Panc1 (cell line): ENCODE measurements at regions not wholly inside any gene's neighbourhood (a gene's known extent, or its start where the extent isn't known, plus 50 kb on each side); places are given as distances from the start of the nearest gene placed in this dataset.

Experiments
- ATAC-seq: fragments of 200-7000 bp; cut with Tn5 transposase; 2 replicates; pipeline ENCODE4 v1.9.1; 2020; ENCODE audit warnings: mild to moderate bottlenecking, moderate library complexity
- BruUV-seq: library from RNA; stranded (reverse); fragments of 400-500 nt; replicated peaks from 2 replicates; lab custom pipeline; 2021; lab: Mats Ljungman, UMichigan
- CTCF ChIA-PET: fragments of 300-600 bp; sonication (Branson Sonifier 250); formaldehyde crosslinking; loops from one replicate; lab custom pipeline; 2022; ENCODE audit warnings: antibody characterized with exemption; lab: Charles Lee
- POLR2A ChIA-PET: fragments of 300-600 bp; sonication (Branson Sonifier 250); formaldehyde crosslinking; loops from one replicate; lab custom pipeline; 2022; ENCODE audit warnings: antibody characterized with exemption; lab: Charles Lee
- DNase-seq: peaks from one replicate; pipeline ENCODE4 v3.0.0-alpha.2; 2010; ENCODE audit warnings: low read depth, low spot score
- H3K27ac ChIP-seq: 2 replicates; pipeline ENCODE4 v1.5.1; 2011; ENCODE audit warnings: mild to moderate bottlenecking, low read length, inconsistent platforms
- H3K27me3 ChIP-seq: fragments of 200-500 bp; sonication (Bioruptor generic); 2 replicates; pipeline ENCODE4 v1.6.0; 2014; ENCODE audit warnings: low read length, inconsistent platforms; ENCODE audit not compliant: control insufficient read depth, insufficient read depth
- H3K36me3 ChIP-seq: fragments of 200-500 bp; sonication (Bioruptor generic); 2 replicates; pipeline ENCODE4 v1.5.1; 2014; ENCODE audit warnings: inconsistent platforms, mild to moderate bottlenecking, low read length, moderate library complexity; ENCODE audit not compliant: control insufficient read depth, insufficient read depth
- H3K4me1 ChIP-seq: 2 replicates; pipeline ENCODE4 v1.5.1; 2011; ENCODE audit warnings: inconsistent platforms, mild to moderate bottlenecking, low read length, moderate library complexity; ENCODE audit not compliant: control insufficient read depth, insufficient read depth
- H3K4me3 ChIP-seq, 2 experiments: 2 replicates each; pipeline ENCODE4 v1.5.1; 2011 to 2012; ENCODE audit warnings: low read depth in 2 of 2, low read length in 2 of 2, mild to moderate bottlenecking in 2 of 2, inconsistent platforms in 1 of 2, moderate library complexity in 1 of 2
- H3K9me3 ChIP-seq: fragments of 200-500 bp; sonication (Bioruptor generic); 2 replicates; pipeline ENCODE4 v1.5.1; 2014; ENCODE audit warnings: low read depth, mild to moderate bottlenecking, inconsistent platforms, low read length, moderate library complexity; ENCODE audit not compliant: control insufficient read depth, insufficient read depth
- POLR2AphosphoS5 ChIP-seq: IDR thresholded peaks from 2 replicates; pipeline ENCODE4 v1.6.1; 2012; ENCODE audit warnings: mild to moderate bottlenecking, low read depth, low read length, moderate library complexity
- SIN3A ChIP-seq: IDR thresholded peaks from 2 replicates; pipeline ENCODE4 v1.6.1; 2012; ENCODE audit warnings: low read depth, mild to moderate bottlenecking, low read length, moderate library complexity, borderline replicate concordance; ENCODE audit not compliant: insufficient read depth
- TCF7L2 ChIP-seq: IDR thresholded peaks from 2 replicates; pipeline ENCODE4 v1.6.1; 2011; ENCODE audit warnings: mild to moderate bottlenecking, low read depth, low read length, inconsistent platforms
- in situ Hi-C: cut with HindIII; loops from 2 replicates; pipeline ENCODE4 v1.10.0; 2016; ENCODE audit warnings: low sequenced_read_pairs, low pct_unique_long_range_greater_than_20kb
- intact Hi-C: fragments of 100-400 bp; cut with micrococcal nuclease; formaldehyde crosslinking; loops from one replicate; pipeline ENCODE4 v1.10.0; 2022; ENCODE audit not compliant: unreplicated experiment
- TF ChIP-seq, protein P1 (sequence below), 2 experiments: IDR thresholded peaks; 2 replicates each; pipeline ENCODE4 v1.6.1; 2011 to 2012; ENCODE audit warnings: low read depth in 2 of 2, control low read depth in 1 of 2, low read length in 1 of 2, mild to moderate bottlenecking in 1 of 2, moderate library complexity in 1 of 2; ENCODE audit not compliant: insufficient read depth in 1 of 2
- TF ChIP-seq, protein P2 (sequence below): fragments of 450-650 bp; IDR thresholded peaks from 2 replicates; pipeline ENCODE4 v1.5.1; 2017; ENCODE audit warnings: mild to moderate bottlenecking

DNA sequence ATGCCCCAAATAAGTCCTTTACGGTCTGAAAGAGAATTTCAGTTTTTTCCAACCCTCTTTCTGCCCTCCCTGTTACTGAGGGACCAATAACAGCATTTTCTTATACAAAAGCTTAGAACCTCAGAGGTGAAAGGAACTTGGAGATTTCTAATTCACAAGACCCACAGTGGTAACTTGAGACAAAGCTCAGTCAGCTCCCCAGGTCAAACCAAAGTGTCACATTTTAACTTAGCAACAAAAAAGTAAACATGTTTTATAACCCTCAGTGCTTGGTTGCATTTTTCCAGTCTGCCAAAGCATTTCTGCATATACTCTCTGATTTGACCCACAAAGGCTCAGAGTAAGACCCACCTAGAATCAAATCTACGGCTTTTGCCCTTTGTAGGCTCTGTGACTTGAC, 415.2 kb downstream of the VRK1 start:
- intact Hi-C loops (no loop called here), in situ Hi-C loops (no loop called here)
- H3K4me1 ChIP-seq: no peaks in the 10 kb centered on the region
- peaks cover 4% of the 10 kb centered on the region; the same call in 1 of the 2 replicates for H3K27me3 ChIP-seq
- no peak for ATAC-seq
- TF ChIP-seq SIN3A (no peak), POLR2AphosphoS5 (no peak), TCF7L2 (no peak)
- TF ChIP-seq, protein P1, sequence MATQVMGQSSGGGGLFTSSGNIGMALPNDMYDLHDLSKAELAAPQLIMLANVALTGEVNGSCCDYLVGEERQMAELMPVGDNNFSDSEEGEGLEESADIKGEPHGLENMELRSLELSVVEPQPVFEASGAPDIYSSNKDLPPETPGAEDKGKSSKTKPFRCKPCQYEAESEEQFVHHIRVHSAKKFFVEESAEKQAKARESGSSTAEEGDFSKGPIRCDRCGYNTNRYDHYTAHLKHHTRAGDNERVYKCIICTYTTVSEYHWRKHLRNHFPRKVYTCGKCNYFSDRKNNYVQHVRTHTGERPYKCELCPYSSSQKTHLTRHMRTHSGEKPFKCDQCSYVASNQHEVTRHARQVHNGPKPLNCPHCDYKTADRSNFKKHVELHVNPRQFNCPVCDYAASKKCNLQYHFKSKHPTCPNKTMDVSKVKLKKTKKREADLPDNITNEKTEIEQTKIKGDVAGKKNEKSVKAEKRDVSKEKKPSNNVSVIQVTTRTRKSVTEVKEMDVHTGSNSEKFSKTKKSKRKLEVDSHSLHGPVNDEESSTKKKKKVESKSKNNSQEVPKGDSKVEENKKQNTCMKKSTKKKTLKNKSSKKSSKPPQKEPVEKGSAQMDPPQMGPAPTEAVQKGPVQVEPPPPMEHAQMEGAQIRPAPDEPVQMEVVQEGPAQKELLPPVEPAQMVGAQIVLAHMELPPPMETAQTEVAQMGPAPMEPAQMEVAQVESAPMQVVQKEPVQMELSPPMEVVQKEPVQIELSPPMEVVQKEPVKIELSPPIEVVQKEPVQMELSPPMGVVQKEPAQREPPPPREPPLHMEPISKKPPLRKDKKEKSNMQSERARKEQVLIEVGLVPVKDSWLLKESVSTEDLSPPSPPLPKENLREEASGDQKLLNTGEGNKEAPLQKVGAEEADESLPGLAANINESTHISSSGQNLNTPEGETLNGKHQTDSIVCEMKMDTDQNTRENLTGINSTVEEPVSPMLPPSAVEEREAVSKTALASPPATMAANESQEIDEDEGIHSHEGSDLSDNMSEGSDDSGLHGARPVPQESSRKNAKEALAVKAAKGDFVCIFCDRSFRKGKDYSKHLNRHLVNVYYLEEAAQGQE (IDR thresholded peaks at IDR 0.05; ENCODE audit: insufficient read depth in 1 of 2, low read depth in 2 of 2, low read length in 1 of 2): no peak
- TF ChIP-seq, protein P2, sequence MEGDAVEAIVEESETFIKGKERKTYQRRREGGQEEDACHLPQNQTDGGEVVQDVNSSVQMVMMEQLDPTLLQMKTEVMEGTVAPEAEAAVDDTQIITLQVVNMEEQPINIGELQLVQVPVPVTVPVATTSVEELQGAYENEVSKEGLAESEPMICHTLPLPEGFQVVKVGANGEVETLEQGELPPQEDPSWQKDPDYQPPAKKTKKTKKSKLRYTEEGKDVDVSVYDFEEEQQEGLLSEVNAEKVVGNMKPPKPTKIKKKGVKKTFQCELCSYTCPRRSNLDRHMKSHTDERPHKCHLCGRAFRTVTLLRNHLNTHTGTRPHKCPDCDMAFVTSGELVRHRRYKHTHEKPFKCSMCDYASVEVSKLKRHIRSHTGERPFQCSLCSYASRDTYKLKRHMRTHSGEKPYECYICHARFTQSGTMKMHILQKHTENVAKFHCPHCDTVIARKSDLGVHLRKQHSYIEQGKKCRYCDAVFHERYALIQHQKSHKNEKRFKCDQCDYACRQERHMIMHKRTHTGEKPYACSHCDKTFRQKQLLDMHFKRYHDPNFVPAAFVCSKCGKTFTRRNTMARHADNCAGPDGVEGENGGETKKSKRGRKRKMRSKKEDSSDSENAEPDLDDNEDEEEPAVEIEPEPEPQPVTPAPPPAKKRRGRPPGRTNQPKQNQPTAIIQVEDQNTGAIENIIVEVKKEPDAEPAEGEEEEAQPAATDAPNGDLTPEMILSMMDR: no peak
- H3K27ac ChIP-seq: no peak overlapping the region
- CTCF ChIA-PET: no interaction called here
- H3K9me3 ChIP-seq: no peaks in the 10 kb centered on the region
- DNase-seq: no peak
- H3K4me3 ChIP-seq: no peak overlapping the region
- H3K36me3 ChIP-seq: no peaks in the 10 kb centered on the region
- no TSS peak for BruUV-seq
- POLR2A ChIA-PET: no interaction called here

DNA sequence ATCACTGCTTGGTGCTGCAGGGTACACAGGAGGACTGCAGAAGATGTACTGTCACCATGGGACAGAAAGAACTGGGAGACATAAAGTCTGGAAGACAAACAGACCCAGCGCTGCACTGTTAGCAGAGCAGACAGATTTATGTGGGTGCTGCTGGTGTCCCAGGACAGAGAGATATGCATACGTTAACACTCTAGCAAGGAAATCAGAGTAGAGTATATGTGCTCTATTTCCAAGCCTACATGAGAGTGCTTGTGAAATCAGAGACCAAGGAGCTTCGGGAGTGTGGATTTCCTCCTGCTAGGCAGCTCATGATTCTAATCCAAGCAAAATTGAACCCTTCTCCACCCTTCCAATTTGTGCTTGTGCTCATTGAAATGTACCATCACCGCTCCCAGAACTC, 416.5 kb downstream of the VRK1 start:
- DNase-seq (no peak), ATAC-seq (no peak)
- Histone ChIP-seq H3K36me3 (no peaks in the 10 kb centered on the region), H3K27me3 (peaks cover 4% of the 10 kb centered on the region; the same call in 1 of the 2 replicates), H3K4me3 (no peak overlapping the region), H3K27ac (no peak overlapping the region), H3K9me3 (no peaks in the 10 kb centered on the region), H3K4me1 (no peaks in the 10 kb centered on the region)
- POLR2A ChIA-PET: no interaction called here
- in situ Hi-C loops: no loop called here
- CTCF ChIA-PET: no interaction called here
- TF ChIP-seq, protein P2: no peak
- TF ChIP-seq POLR2AphosphoS5 (no peak), SIN3A (no peak), TCF7L2 (no peak)
- TF ChIP-seq, protein P1 (IDR thresholded peaks at IDR 0.05; ENCODE audit: insufficient read depth in 1 of 2, low read depth in 2 of 2, low read length in 1 of 2): no peak
- intact Hi-C loops: no loop called here
- no TSS peak for BruUV-seq
